HepG2 (cell line): ENCODE measurements at regions not wholly inside any gene's neighbourhood (a gene's known extent, or its start where the extent isn't known, plus 50 kb on each side); places are given as distances from the start of the nearest gene placed in this dataset.

Experiments used
- ATAC-seq: fragments of 200-7000 bp; cut with Tn5 transposase; 3 replicates; pipeline ENCODE4 v1.9.1; 2020; ENCODE audit warnings: mild to moderate bottlenecking, moderate library complexity
- BruUV-seq: library from RNA; stranded (reverse); fragments of 400-500 nt; replicated peaks from 2 replicates; lab custom pipeline; 2021; lab: Mats Ljungman, UMichigan
- CTCF ChIA-PET: fragments of 300-600 bp; formaldehyde crosslinking; extraction: SDS; loops from one replicate; lab custom pipeline; 2021; ENCODE audit warnings: low total read pairs, inconsistent platforms, low intra/inter-chr PET ratio; lab: Yijun Ruan, JAX
- POLR2A ChIA-PET: fragments of 350-600 bp; sonication (Branson Sonifier 250); formaldehyde crosslinking; loops from one replicate; lab custom pipeline; 2020; ENCODE audit warnings: antibody characterized with exemption, inconsistent platforms; lab: Yijun Ruan, JAX
- DNase-seq: peaks from one replicate; pipeline ENCODE4 v3.0.0-alpha.2; 2015; ENCODE audit warnings: low spot score
- FAIRE-seq: peaks from 3 replicates; lab custom pipeline; 2011; peaks lifted over from hg19 to GRCh38; lab: Jason Lieb, UNC
- H2AFZ ChIP-seq: one replicate; pipeline ENCODE4 v1.6.1; 2011; ENCODE audit warnings: low read length, inconsistent platforms
- H3K27ac ChIP-seq: fragments of 300-600 bp; 3 replicates; pipeline ENCODE4 v1.8.0; 2011; ENCODE audit warnings: mixed run types, mild to moderate bottlenecking, mixed read lengths, low read length, inconsistent platforms; ENCODE audit not compliant: insufficient read depth; ENCODE audit errors: extremely low read length
- H3K27me3 ChIP-seq, 2 experiments: fragments of 200-600 bp in 1 of 2; 2 replicates in 1 of 2; 3 replicates in 1 of 2; pipeline versions ENCODE4 v1.6.0 to v1.8.0; 2011; ENCODE audit warnings: low read length in 2 of 2, mild to moderate bottlenecking in 2 of 2, moderate library complexity in 2 of 2, inconsistent platforms in 1 of 2; ENCODE audit not compliant: insufficient read depth in 2 of 2, control insufficient read depth in 1 of 2
- H3K36me3 ChIP-seq, 2 experiments: fragments of 200-600 bp in 1 of 2; replicated peaks in 1 of 2; 2 replicates in 1 of 2; 3 replicates in 1 of 2; pipeline versions ENCODE4 v1.5.1 to v1.8.0; 2011; ENCODE audit warnings: low read length in 2 of 2, inconsistent platforms in 1 of 2; ENCODE audit not compliant: insufficient read depth in 2 of 2, control insufficient read depth in 1 of 2
- H3K4me1 ChIP-seq: 2 replicates; pipeline ENCODE4 v1.5.1; 2012; ENCODE audit warnings: low read length, inconsistent platforms; ENCODE audit not compliant: insufficient read depth
- H3K4me2 ChIP-seq: 2 replicates; pipeline ENCODE4 v1.6.0; 2011; ENCODE audit warnings: low read depth, low read length, inconsistent platforms
- H3K4me3 ChIP-seq, 3 experiments: fragments of 200-600 bp in 1 of 3; sonication (generic), shearing (Covaris generic) in 1 of 3; replicated peaks in 1 of 3; 2 replicates each; pipeline ENCODE4 v1.5.1; 2011 to 2016; ENCODE audit warnings: low read length in 3 of 3, inconsistent platforms in 2 of 3, low read depth in 2 of 3, mild to moderate bottlenecking in 2 of 3, control low read depth in 1 of 3, mixed read lengths in 1 of 3; ENCODE audit not compliant: insufficient read depth in 1 of 3
- H3K79me2 ChIP-seq: one replicate; pipeline ENCODE4 v1.6.1; 2011; ENCODE audit warnings: low read length, inconsistent platforms; ENCODE audit not compliant: insufficient read depth
- H3K9ac ChIP-seq: 2 replicates; pipeline ENCODE4 v1.6.0; 2011; ENCODE audit warnings: mild to moderate bottlenecking, low read depth, low read length, inconsistent platforms; ENCODE audit not compliant: insufficient read depth
- H3K9me3 ChIP-seq: 2 replicates; pipeline ENCODE4 v1.5.1; 2012; ENCODE audit warnings: mild to moderate bottlenecking, low read length
- H4K20me1 ChIP-seq: 2 replicates; pipeline ENCODE4 v1.6.0; 2011; ENCODE audit warnings: inconsistent platforms, mild to moderate bottlenecking, low read length, moderate library complexity; ENCODE audit not compliant: insufficient read depth
- DPF2 ChIP-seq: sonication (generic); formaldehyde crosslinking; IDR thresholded peaks from 2 replicates; pipeline ENCODE4 v1.4.0; 2020; ENCODE audit warnings: mild to moderate bottlenecking, low read depth, missing genetic modification reagents, borderline replicate concordance
- EEA1 ChIP-seq: sonication (generic); formaldehyde crosslinking; IDR thresholded peaks from 2 replicates; pipeline ENCODE4 v1.5.1; 2020; ENCODE audit warnings: mild to moderate bottlenecking, missing genetic modification reagents, borderline replicate concordance
- GATAD2A ChIP-seq: IDR thresholded peaks from 2 replicates; pipeline ENCODE4 v1.6.1; 2016
- HCFC1 ChIP-seq: fragments of 150-350 bp; IDR thresholded peaks from 2 replicates; pipeline ENCODE4 v1.6.1; 2014; ENCODE audit warnings: low read depth, low read length
- HOXA5 ChIP-seq: sonication (generic); formaldehyde crosslinking; IDR thresholded peaks from 2 replicates; pipeline ENCODE4 v1.4.0; 2020; ENCODE audit warnings: missing genetic modification reagents
- IRF2 ChIP-seq: IDR thresholded peaks from 2 replicates; pipeline ENCODE4 v1.6.1; 2018; ENCODE audit warnings: missing genetic modification reagents, missing compliant biosample characterization
- RBAK ChIP-seq: sonication (generic); formaldehyde crosslinking; IDR thresholded peaks from 2 replicates; pipeline ENCODE4 v1.5.1; 2020; ENCODE audit warnings: mild to moderate bottlenecking, missing genetic modification reagents
- SMAD3 ChIP-seq: sonication (generic); formaldehyde crosslinking; IDR thresholded peaks from 2 replicates; pipeline ENCODE4 v1.4.0; 2020; ENCODE audit warnings: missing genetic modification reagents
- UBTF ChIP-seq: sonication (generic); formaldehyde crosslinking; IDR thresholded peaks from 2 replicates; pipeline ENCODE4 v1.4.0; 2020; ENCODE audit warnings: mild to moderate bottlenecking, missing genetic modification reagents
- ZNF251 ChIP-seq: sonication (generic); formaldehyde crosslinking; IDR thresholded peaks from 2 replicates; pipeline ENCODE4 v1.9.0; 2021; ENCODE audit warnings: mild to moderate bottlenecking, missing genetic modification reagents
- ZNF354B ChIP-seq: sonication (generic); formaldehyde crosslinking; IDR thresholded peaks from 2 replicates; pipeline ENCODE4 v1.8.0; 2022; ENCODE audit warnings: mild to moderate bottlenecking, missing genetic modification reagents
- ZNF782 ChIP-seq: sonication (generic); formaldehyde crosslinking; IDR thresholded peaks from 2 replicates; pipeline ENCODE4 v1.4.0; 2020; ENCODE audit warnings: missing genetic modification reagents, mild to moderate bottlenecking, borderline replicate concordance
- WGBS: methylation state at CpG from one replicate; pipeline ENCODE4 v1.1.6; 2017; ENCODE audit warnings: low lambda C conversion rate; 5-methylcytosine and 5-hydroxymethylcytosine counted together
- in situ Hi-C: cut with HindIII; loops from 2 replicates; pipeline ENCODE4 v1.10.0; 2017; ENCODE audit warnings: low pct_unique_long_range_greater_than_20kb; ENCODE audit not compliant: extremely low pct_ligation_motif_present
- intact Hi-C: fragments of 100-400 bp; cut with micrococcal nuclease; formaldehyde crosslinking; loops from one replicate; pipeline ENCODE4 v1.10.0; 2022; ENCODE audit not compliant: unreplicated experiment

GRCh38 chr5:106755066-106755465 is 915.7 kb downstream of the EFNA5 start:
- Histone ChIP-seq H3K4me3 (no peak overlapping the region), H3K27me3 (no peaks in the 10 kb centered on the region), H3K9ac (no peak overlapping the region), H2AFZ (no peak overlapping the region), H3K36me3 (no peaks in the 10 kb centered on the region), H4K20me1 (no peaks in the 10 kb centered on the region), H3K4me2 (no peak overlapping the region), H3K9me3 (no peaks in the 10 kb centered on the region), H3K27ac (no peak overlapping the region)
- intact Hi-C loops: no loop called here
- POLR2A ChIA-PET: no interaction called here
- CTCF ChIA-PET: no interaction called here
- BruUV-seq: no TSS peak
- DNase-seq (no peak), ATAC-seq (no peak)
- 3% methylated on average over 2 of the region's 2 CpGs for WGBS
- TF ChIP-seq RBAK (CRISPR knock-in tag) (no peak), ZNF354B (no peak), HCFC1 (no peak), UBTF (CRISPR knock-in tag) (no peak), EEA1 (CRISPR knock-in tag) (no peak), DPF2 (CRISPR knock-in tag) (no peak), SMAD3 (CRISPR knock-in tag) (no peak), HOXA5 (CRISPR knock-in tag) (no peak), GATAD2A (CRISPR knock-in tag) (no peak), IRF2 (CRISPR knock-in tag) (no peak), ZNF251 (CRISPR knock-in tag) (no peak), ZNF782 (CRISPR knock-in tag) (no peak)
- TF ChIP-seq, all 625 proteins: peak for 0
- Histone ChIP-seq H3K79me2 (no peaks in the 10 kb centered on the region), H3K4me1 (no peaks in the 10 kb centered on the region)
- in situ Hi-C loops: no loop called here
- no peak for FAIRE-seq
